Fibroblast of lung (primary cell): ENCODE measurements at regions not wholly inside any gene's neighbourhood (a gene's known extent, or its start where the extent isn't known, plus 50 kb on each side); places are given as distances from the start of the nearest gene placed in this dataset.

ENCODE experiments used
- DNase-seq, 2 donors: peaks; one replicate each; pipeline versions ENCODE4 v3.0.0 to v3.0.0-alpha.2; 2010; ENCODE audit warnings: low read depth in 2 of 2
- H2AFZ ChIP-seq: 2 replicates; pipeline ENCODE4 v1.5.1; 2012; ENCODE audit warnings: low read length, control low read depth, inconsistent platforms
- H3K27ac ChIP-seq: 2 replicates; pipeline ENCODE4 v1.5.1; 2011; ENCODE audit warnings: low read length, control low read depth; ENCODE audit not compliant: insufficient read depth
- H3K27me3 ChIP-seq: 2 replicates; pipeline ENCODE4 v1.5.1; 2011; ENCODE audit warnings: mild to moderate bottlenecking, low read length; ENCODE audit not compliant: control insufficient read depth, insufficient read depth
- H3K36me3 ChIP-seq: 2 replicates; pipeline ENCODE4 v1.5.1; 2011; ENCODE audit warnings: low read length; ENCODE audit not compliant: control insufficient read depth, insufficient read depth
- H3K4me1 ChIP-seq: 2 replicates; pipeline ENCODE4 v1.5.1; 2011; ENCODE audit warnings: low read length; ENCODE audit not compliant: control insufficient read depth, insufficient read depth; ENCODE audit errors: extremely low read depth
- H3K4me2 ChIP-seq: 2 replicates; pipeline ENCODE4 v1.5.1; 2011; ENCODE audit warnings: low read length, control low read depth; ENCODE audit not compliant: insufficient read depth; ENCODE audit errors: extremely low read depth
- H3K4me3 ChIP-seq, 4 experiments: fragments of 200-600 bp in 1 of 4; sonication (generic) in 1 of 4; replicated peaks in 1 of 4; 2 replicates each; pipeline ENCODE4 v1.5.1; 2011 to 2016; ENCODE audit warnings: low read length in 4 of 4, low read depth in 3 of 4, mild to moderate bottlenecking in 3 of 4, control low read depth in 2 of 4, inconsistent platforms in 1 of 4, mixed read lengths in 1 of 4; ENCODE audit not compliant: insufficient read depth in 1 of 4; ENCODE audit errors: control extremely low read depth in 1 of 4
- H3K79me2 ChIP-seq: 2 replicates; pipeline ENCODE4 v1.5.1; 2012; ENCODE audit warnings: mild to moderate bottlenecking, low read length, inconsistent platforms; ENCODE audit not compliant: control insufficient read depth, insufficient read depth
- H3K9ac ChIP-seq: 2 replicates; pipeline ENCODE4 v1.5.1; 2011; ENCODE audit warnings: mild to moderate bottlenecking, low read length, control low read depth; ENCODE audit not compliant: insufficient read depth
- H3K9me3 ChIP-seq: 2 replicates; pipeline ENCODE4 v1.5.1; 2012; ENCODE audit warnings: low read depth, low read length; ENCODE audit not compliant: control insufficient read depth, insufficient read depth
- H4K20me1 ChIP-seq: 2 replicates; pipeline ENCODE4 v1.5.1; 2011; ENCODE audit warnings: low read length; ENCODE audit not compliant: control insufficient read depth, insufficient read depth; ENCODE audit errors: extremely low read depth
- CTCF ChIP-seq, 2 donors: IDR thresholded peaks in 1 of 2; conservative IDR thresholded peaks in 1 of 2; 1 replicate in 1 of 2; 2 replicates in 1 of 2; pipeline ENCODE4 v1.5.1; 2011 to 2012; ENCODE audit warnings: low read length in 2 of 2, control low read depth in 1 of 2, inconsistent platforms in 1 of 2, low read depth in 1 of 2, mild to moderate bottlenecking in 1 of 2
- EZH2 ChIP-seq: IDR thresholded peaks from 2 replicates; pipeline ENCODE4 v1.5.1; 2012; ENCODE audit warnings: low read length, control low read depth, mild to moderate bottlenecking; ENCODE audit errors: missing control alignments

GRCh38 chr2:33766175-33766574 is 167.1 kb upstream of the FAM98A start:
- H3K79me2 ChIP-seq = no peaks in the 10 kb centered on the region
- DNase-seq = no peak
- no peaks in the 10 kb centered on the region for H4K20me1 ChIP-seq
- no peaks in the 10 kb centered on the region for H3K4me1 ChIP-seq
- H3K9ac ChIP-seq = no peak overlapping the region
- no peak overlapping the region for H3K4me2 ChIP-seq
- no peaks in the 10 kb centered on the region for H3K36me3 ChIP-seq
- H3K9me3 ChIP-seq = no peaks in the 10 kb centered on the region
- H2AFZ ChIP-seq = no peak overlapping the region
- TF ChIP-seq CTCF (conservative IDR thresholded peaks at IDR 0.05 in 1 of 2, IDR thresholded peaks at IDR 0.05 in 1 of 2; ENCODE audit: low read depth in 1 of 2, low read length in 2 of 2) (no peak), EZH2 (no peak)
- no peak overlapping the region for H3K4me3 ChIP-seq
- no peaks in the 10 kb centered on the region for H3K27me3 ChIP-seq
- no peak overlapping the region for H3K27ac ChIP-seq

GRCh38 chr2:33765122-33765521 is 166.0 kb upstream of the FAM98A start:
- H3K4me3 ChIP-seq = no peak overlapping the region
- no peaks in the 10 kb centered on the region for H3K27me3 ChIP-seq
- no peak for TF ChIP-seq EZH2
- no peak for TF ChIP-seq CTCF (conservative IDR thresholded peaks at IDR 0.05 in 1 of 2, IDR thresholded peaks at IDR 0.05 in 1 of 2; ENCODE audit: low read depth in 1 of 2, low read length in 2 of 2)
- H3K9ac ChIP-seq = no peak overlapping the region
- no peak for DNase-seq
- H3K27ac ChIP-seq = no peak overlapping the region
- H3K36me3 ChIP-seq = no peaks in the 10 kb centered on the region
- H3K4me2 ChIP-seq = no peak overlapping the region
- H3K4me1 ChIP-seq = no peaks in the 10 kb centered on the region
- no peaks in the 10 kb centered on the region for H3K79me2 ChIP-seq
- H4K20me1 ChIP-seq = no peaks in the 10 kb centered on the region
- no peak overlapping the region for H2AFZ ChIP-seq
- no peaks in the 10 kb centered on the region for H3K9me3 ChIP-seq

GRCh38 chr2:33764551-33764950 is 165.5 kb upstream of the FAM98A start:
- Histone ChIP-seq H3K4me2 (no peak overlapping the region), H3K4me1 (no peaks in the 10 kb centered on the region), H3K27ac (no peak overlapping the region), H3K27me3 (no peaks in the 10 kb centered on the region), H3K36me3 (no peaks in the 10 kb centered on the region), H3K9me3 (no peaks in the 10 kb centered on the region), H3K9ac (no peak overlapping the region), H2AFZ (no peak overlapping the region), H3K4me3 (no peak overlapping the region), H4K20me1 (no peaks in the 10 kb centered on the region), H3K79me2 (no peaks in the 10 kb centered on the region)
- no peak for DNase-seq
- TF ChIP-seq EZH2 = no peak
